ENCODE measurements at regions not wholly inside any gene's neighbourhood (a gene's known extent, or its start where the extent isn't known, plus 50 kb on each side); places are given as distances from the start of the nearest gene placed in this dataset.

- DNase-seq (ENCODE audit: low read depth) = no peak
- Histone ChIP-seq H3K9ac (ENCODE audit: low read length) (no peak overlapping the region), H3K36me3 (ENCODE audit: control insufficient read depth, insufficient read depth, low read length, severe bottlenecking) (no peaks in the 10 kb centered on the region), H3K9me3 (ENCODE audit: control insufficient read depth, low read length) (no peaks in the 10 kb centered on the region), H3K27me3 (replicated peaks; ENCODE audit: control insufficient read depth, insufficient read depth, low read length) (no peaks in the 10 kb centered on the region), H3K4me3 (ENCODE audit: low read length) (no peak overlapping the region), H3K4me1 (ENCODE audit: control insufficient read depth, insufficient read depth, low read length) (no peaks in the 10 kb centered on the region)
Observed at GRCh38 chr15:53116169-53116568, 326.0 kb upstream of the ONECUT1 start.

GRCh38 chr15:53115563-53115962 is 325.4 kb upstream of the ONECUT1 start:
- Histone ChIP-seq H3K9ac (ENCODE audit: low read length) (no peak overlapping the region), H3K4me1 (ENCODE audit: control insufficient read depth, insufficient read depth, low read length) (no peaks in the 10 kb centered on the region), H3K9me3 (ENCODE audit: control insufficient read depth, low read length) (no peaks in the 10 kb centered on the region), H3K4me3 (ENCODE audit: low read length) (no peak overlapping the region), H3K27me3 (replicated peaks; ENCODE audit: control insufficient read depth, insufficient read depth, low read length) (no peaks in the 10 kb centered on the region), H3K36me3 (ENCODE audit: control insufficient read depth, insufficient read depth, low read length, severe bottlenecking) (no peaks in the 10 kb centered on the region)
- DNase-seq (ENCODE audit: low read depth) = no peak

- Histone ChIP-seq H3K4me1 (ENCODE audit: control insufficient read depth, insufficient read depth, low read length) (no peaks in the 10 kb centered on the region), H3K36me3 (ENCODE audit: control insufficient read depth, insufficient read depth, low read length, severe bottlenecking) (no peaks in the 10 kb centered on the region), H3K27me3 (replicated peaks; ENCODE audit: control insufficient read depth, insufficient read depth, low read length) (no peaks in the 10 kb centered on the region), H3K9ac (ENCODE audit: low read length) (no peak overlapping the region), H3K9me3 (ENCODE audit: control insufficient read depth, low read length) (no peaks in the 10 kb centered on the region), H3K4me3 (ENCODE audit: low read length) (no peak overlapping the region)
- DNase-seq (ENCODE audit: low read depth) = no peak
Observed at GRCh38 chr15:53114960-53115359, 324.8 kb upstream of the ONECUT1 start.

GRCh38 chr15:53110999-53111398 is 320.9 kb upstream of the ONECUT1 start:
- Histone ChIP-seq H3K9ac (ENCODE audit: low read length) (no peak overlapping the region), H3K4me3 (ENCODE audit: low read length) (no peak overlapping the region), H3K27me3 (replicated peaks; ENCODE audit: control insufficient read depth, insufficient read depth, low read length) (no peaks in the 10 kb centered on the region), H3K9me3 (ENCODE audit: control insufficient read depth, low read length) (no peaks in the 10 kb centered on the region), H3K36me3 (ENCODE audit: control insufficient read depth, insufficient read depth, low read length, severe bottlenecking) (no peaks in the 10 kb centered on the region), H3K4me1 (ENCODE audit: control insufficient read depth, insufficient read depth, low read length) (no peaks in the 10 kb centered on the region)
- no peak for DNase-seq (ENCODE audit: low read depth)

GRCh38 chr15:53108319-53108718 is 318.2 kb upstream of the ONECUT1 start:
- Histone ChIP-seq H3K27me3 (replicated peaks; ENCODE audit: control insufficient read depth, insufficient read depth, low read length) (no peaks in the 10 kb centered on the region), H3K4me1 (ENCODE audit: control insufficient read depth, insufficient read depth, low read length) (no peaks in the 10 kb centered on the region), H3K9me3 (ENCODE audit: control insufficient read depth, low read length) (no peaks in the 10 kb centered on the region), H3K4me3 (ENCODE audit: low read length) (no peak overlapping the region), H3K36me3 (ENCODE audit: control insufficient read depth, insufficient read depth, low read length, severe bottlenecking) (no peaks in the 10 kb centered on the region), H3K9ac (ENCODE audit: low read length) (no peak overlapping the region)
- no peak for DNase-seq (ENCODE audit: low read depth)

GRCh38 chr15:53107855-53108254 is 317.7 kb upstream of the ONECUT1 start:
- Histone ChIP-seq H3K4me3 (ENCODE audit: low read length) (no peak overlapping the region), H3K9me3 (ENCODE audit: control insufficient read depth, low read length) (no peaks in the 10 kb centered on the region), H3K36me3 (ENCODE audit: control insufficient read depth, insufficient read depth, low read length, severe bottlenecking) (no peaks in the 10 kb centered on the region), H3K9ac (ENCODE audit: low read length) (no peak overlapping the region), H3K27me3 (replicated peaks; ENCODE audit: control insufficient read depth, insufficient read depth, low read length) (no peaks in the 10 kb centered on the region), H3K4me1 (ENCODE audit: control insufficient read depth, insufficient read depth, low read length) (no peaks in the 10 kb centered on the region)
- DNase-seq (ENCODE audit: low read depth) = no peak

- Histone ChIP-seq H3K36me3 (ENCODE audit: control insufficient read depth, insufficient read depth, low read length, severe bottlenecking) (no peaks in the 10 kb centered on the region), H3K27me3 (replicated peaks; ENCODE audit: control insufficient read depth, insufficient read depth, low read length) (no peaks in the 10 kb centered on the region), H3K9ac (ENCODE audit: low read length) (no peak overlapping the region), H3K4me1 (ENCODE audit: control insufficient read depth, insufficient read depth, low read length) (no peaks in the 10 kb centered on the region), H3K9me3 (ENCODE audit: control insufficient read depth, low read length) (no peaks in the 10 kb centered on the region), H3K4me3 (ENCODE audit: low read length) (no peak overlapping the region)
- no peak for DNase-seq (ENCODE audit: low read depth)
Observed at GRCh38 chr15:53106505-53107286, 316.6 kb upstream of the ONECUT1 start.

- H3K9me3 ChIP-seq (ENCODE audit: control insufficient read depth, low read length) = peaks cover 4% of the 10 kb centered on the region
- H3K4me3 ChIP-seq (ENCODE audit: low read length) = no peak overlapping the region
- no peaks in the 10 kb centered on the region for H3K4me1 ChIP-seq (ENCODE audit: control insufficient read depth, insufficient read depth, low read length)
- H3K9ac ChIP-seq (ENCODE audit: low read length) = no peak overlapping the region
- no peaks in the 10 kb centered on the region for H3K36me3 ChIP-seq (ENCODE audit: control insufficient read depth, insufficient read depth, low read length, severe bottlenecking)
- H3K27me3 ChIP-seq (replicated peaks; ENCODE audit: control insufficient read depth, insufficient read depth, low read length) = no peaks in the 10 kb centered on the region
- DNase-seq (ENCODE audit: low read depth) = no peak
Observed at GRCh38 chr15:53102483-53102882, 312.3 kb upstream of the ONECUT1 start.

GRCh38 chr15:53080484-53080883 is 290.3 kb upstream of the ONECUT1 start:
- Histone ChIP-seq H3K27me3 (replicated peaks; ENCODE audit: control insufficient read depth, insufficient read depth, low read length) (no peaks in the 10 kb centered on the region), H3K9me3 (ENCODE audit: control insufficient read depth, low read length) (peaks cover 4% of the 10 kb centered on the region)
- no peak for DNase-seq (ENCODE audit: low read depth)

GRCh38 chr15:53074221-53074620 is 284.1 kb upstream of the ONECUT1 start:
- Histone ChIP-seq H3K4me3 (ENCODE audit: low read length) (no peak overlapping the region), H3K27me3 (replicated peaks; ENCODE audit: control insufficient read depth, insufficient read depth, low read length) (no peaks in the 10 kb centered on the region), H3K9ac (ENCODE audit: low read length) (no peak overlapping the region), H3K9me3 (ENCODE audit: control insufficient read depth, low read length) (peaks cover 4% of the 10 kb centered on the region), H3K4me1 (ENCODE audit: control insufficient read depth, insufficient read depth, low read length) (no peaks in the 10 kb centered on the region), H3K36me3 (ENCODE audit: control insufficient read depth, insufficient read depth, low read length, severe bottlenecking) (no peaks in the 10 kb centered on the region)
- no peak for DNase-seq (ENCODE audit: low read depth)

More at GRCh38 chr15:53080484-53080883, 290.3 kb upstream of the ONECUT1 start:
- Histone ChIP-seq H3K36me3 (ENCODE audit: control insufficient read depth, insufficient read depth, low read length, severe bottlenecking) (no peaks in the 10 kb centered on the region), H3K9ac (ENCODE audit: low read length) (no peak overlapping the region), H3K4me1 (ENCODE audit: control insufficient read depth, insufficient read depth, low read length) (no peaks in the 10 kb centered on the region), H3K4me3 (ENCODE audit: low read length) (no peak overlapping the region)

GRCh38 chr15:53072077-53072476 is 281.9 kb upstream of the ONECUT1 start:
- H3K4me3 ChIP-seq (ENCODE audit: low read length) = no peak overlapping the region
- peaks cover 4% of the 10 kb centered on the region for H3K9me3 ChIP-seq (ENCODE audit: control insufficient read depth, low read length)
- H3K4me1 ChIP-seq (ENCODE audit: control insufficient read depth, insufficient read depth, low read length) = no peaks in the 10 kb centered on the region
- H3K9ac ChIP-seq (ENCODE audit: low read length) = no peak overlapping the region
- H3K27me3 ChIP-seq (replicated peaks; ENCODE audit: control insufficient read depth, insufficient read depth, low read length) = no peaks in the 10 kb centered on the region
- DNase-seq (ENCODE audit: low read depth) = peak; percentile 3
- H3K36me3 ChIP-seq (ENCODE audit: control insufficient read depth, insufficient read depth, low read length, severe bottlenecking) = no peaks in the 10 kb centered on the region

- DNase-seq (ENCODE audit: low read depth) = no peak
- no peak overlapping the region for H3K9ac ChIP-seq (ENCODE audit: low read length)
- no peak overlapping the region for H3K4me3 ChIP-seq (ENCODE audit: low read length)
- H3K9me3 ChIP-seq (ENCODE audit: control insufficient read depth, low read length) = no peaks in the 10 kb centered on the region
- H3K36me3 ChIP-seq (ENCODE audit: control insufficient read depth, insufficient read depth, low read length, severe bottlenecking) = no peaks in the 10 kb centered on the region
- H3K4me1 ChIP-seq (ENCODE audit: control insufficient read depth, insufficient read depth, low read length) = no peaks in the 10 kb centered on the region
- no peaks in the 10 kb centered on the region for H3K27me3 ChIP-seq (replicated peaks; ENCODE audit: control insufficient read depth, insufficient read depth, low read length)
Observed at GRCh38 chr15:53068636-53069035, 278.5 kb upstream of the ONECUT1 start.

All from adipocyte (in vitro differentiated cells).